HepG2 (cell line): ENCODE measurements at regions not wholly inside any gene's neighbourhood (a gene's known extent, or its start where the extent isn't known, plus 50 kb on each side); places are given as distances from the start of the nearest gene placed in this dataset.

Source experiments
- ATAC-seq: fragments of 200-7000 bp; cut with Tn5 transposase; 3 replicates; pipeline ENCODE4 v1.9.1; 2020; ENCODE audit warnings: mild to moderate bottlenecking, moderate library complexity
- BruUV-seq: library from RNA; stranded (reverse); fragments of 400-500 nt; replicated peaks from 2 replicates; lab custom pipeline; 2021; lab: Mats Ljungman, UMichigan
- CTCF ChIA-PET: fragments of 300-600 bp; formaldehyde crosslinking; extraction: SDS; loops from one replicate; lab custom pipeline; 2021; ENCODE audit warnings: low total read pairs, inconsistent platforms, low intra/inter-chr PET ratio; lab: Yijun Ruan, JAX
- POLR2A ChIA-PET: fragments of 350-600 bp; sonication (Branson Sonifier 250); formaldehyde crosslinking; loops from one replicate; lab custom pipeline; 2020; ENCODE audit warnings: antibody characterized with exemption, inconsistent platforms; lab: Yijun Ruan, JAX
- DNase-seq: peaks from one replicate; pipeline ENCODE4 v3.0.0-alpha.2; 2015; ENCODE audit warnings: low spot score
- FAIRE-seq: peaks from 3 replicates; lab custom pipeline; 2011; peaks lifted over from hg19 to GRCh38; lab: Jason Lieb, UNC
- H2AFZ ChIP-seq: one replicate; pipeline ENCODE4 v1.6.1; 2011; ENCODE audit warnings: low read length, inconsistent platforms
- H3K27ac ChIP-seq: fragments of 300-600 bp; 3 replicates; pipeline ENCODE4 v1.8.0; 2011; ENCODE audit warnings: mixed run types, mild to moderate bottlenecking, mixed read lengths, low read length, inconsistent platforms; ENCODE audit not compliant: insufficient read depth; ENCODE audit errors: extremely low read length
- H3K27me3 ChIP-seq, 2 experiments: fragments of 200-600 bp in 1 of 2; 2 replicates in 1 of 2; 3 replicates in 1 of 2; pipeline versions ENCODE4 v1.6.0 to v1.8.0; 2011; ENCODE audit warnings: low read length in 2 of 2, mild to moderate bottlenecking in 2 of 2, moderate library complexity in 2 of 2, inconsistent platforms in 1 of 2; ENCODE audit not compliant: insufficient read depth in 2 of 2, control insufficient read depth in 1 of 2
- H3K36me3 ChIP-seq, 2 experiments: fragments of 200-600 bp in 1 of 2; replicated peaks in 1 of 2; 2 replicates in 1 of 2; 3 replicates in 1 of 2; pipeline versions ENCODE4 v1.5.1 to v1.8.0; 2011; ENCODE audit warnings: low read length in 2 of 2, inconsistent platforms in 1 of 2; ENCODE audit not compliant: insufficient read depth in 2 of 2, control insufficient read depth in 1 of 2
- H3K4me1 ChIP-seq: 2 replicates; pipeline ENCODE4 v1.5.1; 2012; ENCODE audit warnings: low read length, inconsistent platforms; ENCODE audit not compliant: insufficient read depth
- H3K4me2 ChIP-seq: 2 replicates; pipeline ENCODE4 v1.6.0; 2011; ENCODE audit warnings: low read depth, low read length, inconsistent platforms
- H3K4me3 ChIP-seq, 3 experiments: fragments of 200-600 bp in 1 of 3; sonication (generic), shearing (Covaris generic) in 1 of 3; replicated peaks in 1 of 3; 2 replicates each; pipeline ENCODE4 v1.5.1; 2011 to 2016; ENCODE audit warnings: low read length in 3 of 3, inconsistent platforms in 2 of 3, low read depth in 2 of 3, mild to moderate bottlenecking in 2 of 3, control low read depth in 1 of 3, mixed read lengths in 1 of 3; ENCODE audit not compliant: insufficient read depth in 1 of 3
- H3K79me2 ChIP-seq: one replicate; pipeline ENCODE4 v1.6.1; 2011; ENCODE audit warnings: low read length, inconsistent platforms; ENCODE audit not compliant: insufficient read depth
- H3K9ac ChIP-seq: 2 replicates; pipeline ENCODE4 v1.6.0; 2011; ENCODE audit warnings: mild to moderate bottlenecking, low read depth, low read length, inconsistent platforms; ENCODE audit not compliant: insufficient read depth
- H3K9me3 ChIP-seq: 2 replicates; pipeline ENCODE4 v1.5.1; 2012; ENCODE audit warnings: mild to moderate bottlenecking, low read length
- H4K20me1 ChIP-seq: 2 replicates; pipeline ENCODE4 v1.6.0; 2011; ENCODE audit warnings: inconsistent platforms, mild to moderate bottlenecking, low read length, moderate library complexity; ENCODE audit not compliant: insufficient read depth
- ELF1 ChIP-seq: sonication (generic); formaldehyde crosslinking; IDR thresholded peaks from 2 replicates; pipeline ENCODE4 v1.4.0; 2020; ENCODE audit warnings: missing genetic modification reagents
- JUN ChIP-seq: sonication (generic); formaldehyde crosslinking; IDR thresholded peaks from 2 replicates; pipeline ENCODE4 v1.4.0; 2020; ENCODE audit warnings: mild to moderate bottlenecking, missing genetic modification reagents
- MEIS2 ChIP-seq: sonication (generic); formaldehyde crosslinking; IDR thresholded peaks from 2 replicates; pipeline ENCODE4 v1.9.0; 2021; ENCODE audit warnings: mild to moderate bottlenecking, missing genetic modification reagents
- PITX1 ChIP-seq: sonication (generic); formaldehyde crosslinking; IDR thresholded peaks from 2 replicates; pipeline ENCODE4 v1.5.1; 2020; ENCODE audit warnings: mild to moderate bottlenecking, missing genetic modification reagents
- RAD21 ChIP-seq: fragments of 450-650 bp; formaldehyde crosslinking; IDR thresholded peaks from 2 replicates; pipeline ENCODE4 v1.5.0; 2020; ENCODE audit warnings: mild to moderate bottlenecking
- SMC3 ChIP-seq: IDR thresholded peaks from 2 replicates; pipeline ENCODE4 v1.6.1; 2011; ENCODE audit warnings: low read length, improper control_type of control experiment
- THAP11 ChIP-seq: IDR thresholded peaks from 2 replicates; pipeline ENCODE4 v1.6.1; 2016; ENCODE audit warnings: missing biosample characterization, missing genetic modification reagents
- ZNF230 ChIP-seq: sonication (generic); formaldehyde crosslinking; IDR thresholded peaks from 2 replicates; pipeline ENCODE4 v1.4.0; 2020; ENCODE audit warnings: mild to moderate bottlenecking, missing genetic modification reagents
- ZNF639 ChIP-seq: conservative IDR thresholded peaks from 2 replicates; pipeline ENCODE4 v1.6.1; 2018; ENCODE audit warnings: missing genetic modification reagents
- WGBS: methylation state at CpG from one replicate; pipeline ENCODE4 v1.1.6; 2017; ENCODE audit warnings: low lambda C conversion rate; 5-methylcytosine and 5-hydroxymethylcytosine counted together
- in situ Hi-C: cut with HindIII; loops from 2 replicates; pipeline ENCODE4 v1.10.0; 2017; ENCODE audit warnings: low pct_unique_long_range_greater_than_20kb; ENCODE audit not compliant: extremely low pct_ligation_motif_present
- intact Hi-C: fragments of 100-400 bp; cut with micrococcal nuclease; formaldehyde crosslinking; loops from one replicate; pipeline ENCODE4 v1.10.0; 2022; ENCODE audit not compliant: unreplicated experiment
- TF ChIP-seq, protein P1 (sequence below): sonication (generic); IDR thresholded peaks from 2 replicates; pipeline ENCODE4 v1.6.1; 2016; ENCODE audit warnings: low read depth, borderline replicate concordance

DNA sequence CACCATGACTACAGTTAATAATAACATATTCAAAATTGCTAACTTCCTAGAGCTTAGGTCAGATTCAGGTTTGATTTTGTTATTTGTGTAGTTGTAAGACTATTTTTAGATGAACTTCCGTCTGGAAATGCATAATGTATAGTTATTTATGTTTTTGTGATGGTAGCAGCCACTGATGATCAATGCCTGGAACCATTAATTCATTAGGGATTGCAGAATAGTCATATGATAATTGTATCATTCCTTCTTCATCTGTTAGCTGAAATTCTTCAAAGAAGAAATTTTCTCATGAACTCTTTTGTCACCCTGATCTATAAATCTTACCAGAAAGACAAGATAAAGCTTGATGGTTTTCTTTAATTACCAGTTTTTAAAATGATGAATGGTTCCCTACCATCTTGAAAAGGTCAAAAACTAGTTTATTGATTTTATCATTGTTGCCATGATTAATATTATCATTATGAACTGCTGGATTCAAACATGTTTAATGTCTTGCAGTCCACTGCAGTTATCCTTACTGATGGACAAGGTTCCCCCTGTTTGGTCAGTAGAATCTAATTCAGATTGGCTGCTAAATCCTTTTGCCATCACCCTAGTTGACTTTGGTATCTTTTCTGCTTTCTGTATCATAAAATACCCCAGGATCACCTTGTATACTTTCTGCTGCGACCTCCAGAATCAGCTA, 433.3 kb downstream of the GPAM start:
- TF ChIP-seq ZNF230 (CRISPR knock-in tag): no peak
- DNase-seq: no peak

DNA sequence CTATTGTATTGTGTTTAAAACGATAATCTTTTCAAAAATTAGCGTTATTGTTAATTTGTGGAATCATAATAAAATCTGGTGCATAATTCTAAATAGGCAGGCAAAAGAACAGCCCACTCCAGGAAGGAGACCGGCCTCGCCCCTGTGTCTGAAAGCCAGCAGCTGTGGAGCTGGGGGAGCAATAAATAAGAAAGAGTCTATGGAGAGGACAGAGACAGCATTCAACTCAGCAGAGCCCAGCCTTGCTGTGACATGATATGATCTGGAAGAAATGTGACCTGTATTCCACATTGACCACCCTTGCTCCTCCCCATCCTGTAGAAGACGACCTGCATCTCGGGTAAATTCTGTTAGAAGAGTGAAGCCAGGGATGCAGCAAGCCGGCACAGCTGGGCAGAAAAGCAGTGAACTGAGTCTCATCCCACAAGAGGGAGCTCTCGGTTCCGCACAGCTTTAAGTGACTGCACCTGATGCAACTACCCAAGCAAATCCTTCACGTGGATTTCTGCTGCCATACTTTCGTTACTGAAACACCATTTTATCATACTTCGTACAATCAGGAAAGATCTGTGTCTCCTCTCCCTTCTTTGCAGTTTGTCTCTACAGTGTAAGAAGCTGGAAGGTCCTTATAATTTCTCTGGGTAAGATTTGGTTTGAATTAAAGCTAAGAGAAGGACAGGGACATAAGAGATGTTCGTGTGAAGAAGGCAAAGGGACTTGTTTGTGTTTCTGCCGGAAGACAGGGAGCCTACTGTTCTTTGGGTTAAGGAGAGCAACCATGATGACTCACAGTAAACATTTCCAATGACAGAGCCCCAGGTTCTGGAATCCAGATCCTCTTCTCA, 427.1 kb downstream of the GPAM start:
- ChIA-PET POLR2A (interaction anchor here (1.9 kb wide), 1 partner anchor 381 kb away, joined by 6 read pairs; no protein-coding TSS in a partner anchor), CTCF (interaction anchor here (1.1 to 1.5 kb wide), 3 partner anchors 100 to 381 kb away, joined by 3 to 5 read pairs (median 3); no protein-coding TSS in a partner anchor)
- H3K4me1 ChIP-seq: peaks cover 10% of the 10 kb centered on the region
- H3K4me2 ChIP-seq: peak overlapping the region; percentile 54
- FAIRE-seq (peak; percentile 95), DNase-seq (peak; percentile 46), ATAC-seq (peak; percentile 98)
- WGBS: 3% methylated on average over 14 of the region's 14 CpGs
- no peaks in the 10 kb centered on the region for H3K27me3 ChIP-seq
- no peaks in the 10 kb centered on the region for H3K9me3 ChIP-seq
- no peak overlapping the region; a peak in 1 of 6 replicates for H3K4me3 ChIP-seq
- H3K79me2 ChIP-seq: no peaks in the 10 kb centered on the region
- in situ Hi-C loops: loop anchor here (5.0 to 10.0 kb wide), 2 partner anchors 378 to 556 kb away; no protein-coding TSS in a partner anchor
- no TSS peak for BruUV-seq
- H4K20me1 ChIP-seq: no peaks in the 10 kb centered on the region
- H3K9ac ChIP-seq: no peak overlapping the region
- peak overlapping the region; percentile 55 for H2AFZ ChIP-seq
- no peaks in the 10 kb centered on the region for H3K36me3 ChIP-seq
- no peak overlapping the region for H3K27ac ChIP-seq
- intact Hi-C loops: loop anchor here (1.0 to 5.0 kb wide), 3 partner anchors 101 to 558 kb away; no protein-coding TSS in a partner anchor
- no peak for TF ChIP-seq MEIS2 (CRISPR knock-in tag)
- TF ChIP-seq THAP11 (CRISPR knock-in tag): peak; percentile 60
- TF ChIP-seq RAD21 (CRISPR knock-in tag): peak; percentile 37; the same call in 1 of the 2 replicates
- TF ChIP-seq, protein P1, sequence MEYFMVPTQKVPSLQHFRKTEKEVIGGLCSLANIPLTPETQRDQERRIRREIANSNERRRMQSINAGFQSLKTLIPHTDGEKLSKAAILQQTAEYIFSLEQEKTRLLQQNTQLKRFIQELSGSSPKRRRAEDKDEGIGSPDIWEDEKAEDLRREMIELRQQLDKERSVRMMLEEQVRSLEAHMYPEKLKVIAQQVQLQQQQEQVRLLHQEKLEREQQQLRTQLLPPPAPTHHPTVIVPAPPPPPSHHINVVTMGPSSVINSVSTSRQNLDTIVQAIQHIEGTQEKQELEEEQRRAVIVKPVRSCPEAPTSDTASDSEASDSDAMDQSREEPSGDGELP: 0 out of 2 replicates have a peak, but pooled peaks have one; percentile 39
- no peak for TF ChIP-seq ZNF639 (CRISPR knock-in tag)
- peak; percentile 71; the same call in 1 of the 2 replicates for TF ChIP-seq SMC3
- TF ChIP-seq PITX1: peak; percentile 42; the same call in 1 of the 2 replicates
- TF ChIP-seq ELF1 (CRISPR knock-in tag): 0 out of 2 replicates have a peak, but pooled peaks have one; percentile 17
- no peak for TF ChIP-seq JUN

More for the DNA sequence above, 433.3 kb downstream of the GPAM start:
- H3K27ac ChIP-seq: no peak overlapping the region
- no peaks in the 10 kb centered on the region for H3K79me2 ChIP-seq
- H3K9me3 ChIP-seq: no peaks in the 10 kb centered on the region
- ATAC-seq (no peak), FAIRE-seq (no peak)
- H4K20me1 ChIP-seq: no peaks in the 10 kb centered on the region
- WGBS: 2% methylated on average over 2 of the region's 2 CpGs
- no peak overlapping the region for H2AFZ ChIP-seq
- no TSS peak for BruUV-seq
- ChIA-PET CTCF (no interaction called here), POLR2A (no interaction called here)
- H3K36me3 ChIP-seq: no peaks in the 10 kb centered on the region
- intact Hi-C loops: no loop called here
- no peak overlapping the region for H3K4me3 ChIP-seq
- H3K4me2 ChIP-seq: no peak overlapping the region
- in situ Hi-C loops: loop anchor here (10.0 kb wide), 1 partner anchor 384 kb away; no protein-coding TSS in a partner anchor
- no peak overlapping the region for H3K9ac ChIP-seq
- H3K27me3 ChIP-seq: no peaks in the 10 kb centered on the region
- no peaks in the 10 kb centered on the region for H3K4me1 ChIP-seq
